WTC11 (cell line): ENCODE measurements at regions not wholly inside any gene's neighbourhood (a gene's known extent, or its start where the extent isn't known, plus 50 kb on each side); places are given as distances from the start of the nearest gene placed in this dataset.
"Not testable (repeated sequence)": the region's sequence is repeated elsewhere in the genome, so short reads cannot be mapped to it uniquely, and the experiment has no call there.

Source experiments
- ATAC-seq: fragments of 200-7000 bp; cut with Tn5 transposase; 2 replicates; pipeline ENCODE4 v1.10.0; 2021; ENCODE audit warnings: mild to moderate bottlenecking, moderate library complexity
- CTCF ChIA-PET: fragments of 300-600 bp; sonication (Branson Sonifier 250); formaldehyde crosslinking; loops from one replicate; lab custom pipeline; 2021; ENCODE audit warnings: antibody characterized with exemption; lab: Charles Lee
- POLR2A ChIA-PET: fragments of 350-600 bp; sonication (Branson Sonifier 250); formaldehyde crosslinking; loops from one replicate; lab custom pipeline; 2021; ENCODE audit warnings: antibody characterized with exemption; lab: Charles Lee
- DNase-seq: peaks from one replicate; pipeline ENCODE4 v3.0.0; 2021; ENCODE audit warnings: low spot score
- H3K27ac Mint-ChIP-seq: 2 replicates; pipeline ENCODE4 v1.8.0; 2021; ENCODE audit warnings: mixed read lengths
- H3K27me3 Mint-ChIP-seq: 2 replicates; pipeline ENCODE4 v1.8.0; 2021; ENCODE audit warnings: low read depth, mild to moderate bottlenecking, moderate library complexity, mixed read lengths
- H3K36me3 Mint-ChIP-seq: 2 replicates; pipeline ENCODE4 v1.8.0; 2021; ENCODE audit warnings: mixed read lengths
- H3K4me1 Mint-ChIP-seq: 2 replicates; pipeline ENCODE4 v1.8.0; 2022; ENCODE audit warnings: mixed read lengths
- H3K4me3 Mint-ChIP-seq: 2 replicates; pipeline ENCODE4 v1.8.0; 2021; ENCODE audit warnings: mild to moderate bottlenecking, moderate library complexity, mixed read lengths
- H3K9me3 Mint-ChIP-seq: 2 replicates; pipeline ENCODE4 v1.8.0; 2021; ENCODE audit warnings: mixed read lengths
- CDX4 ChIP-seq: fragments of 250-450 bp; sonication (Bioruptor Pico); IDR thresholded peaks from 2 replicates; pipeline ENCODE4 v1.9.0; 2021; ENCODE audit warnings: moderate library complexity, mild to moderate bottlenecking, inconsistent platforms, borderline replicate concordance
- CTCF ChIP-seq: fragments of 200-600 bp; IDR thresholded peaks from 2 replicates; pipeline ENCODE4 v1.8.0; 2022; ENCODE audit warnings: antibody characterized with exemption
- E2F5 ChIP-seq: sonication (generic); formaldehyde crosslinking; IDR thresholded peaks from 2 replicates; pipeline ENCODE4 v1.8.1; 2022; ENCODE audit warnings: mild to moderate bottlenecking, moderate library complexity, missing genetic modification reagents
- FOXP4 ChIP-seq: sonication (generic); formaldehyde crosslinking; IDR thresholded peaks from 2 replicates; pipeline ENCODE4 v1.8.0; 2022; ENCODE audit warnings: mild to moderate bottlenecking, missing genetic modification reagents
- GABPB1 ChIP-seq: sonication (generic); formaldehyde crosslinking; IDR thresholded peaks from 2 replicates; pipeline ENCODE4 v1.8.1; 2023; ENCODE audit warnings: mild to moderate bottlenecking, missing genetic modification reagents
- HMGA2 ChIP-seq: fragments of 250-450 bp; sonication (Bioruptor Pico); IDR thresholded peaks from 2 replicates; pipeline ENCODE4 v1.4.0; 2021; ENCODE audit warnings: mild to moderate bottlenecking, moderate library complexity
- JAZF1 ChIP-seq: fragments of 250-450 bp; sonication (Bioruptor Pico); IDR thresholded peaks from 2 replicates; pipeline ENCODE4 v1.9.0; 2021; ENCODE audit warnings: moderate library complexity, mild to moderate bottlenecking, inconsistent platforms
- JUN ChIP-seq: sonication (generic); formaldehyde crosslinking; IDR thresholded peaks from 2 replicates; pipeline ENCODE4 v1.8.0; 2023; ENCODE audit warnings: mild to moderate bottlenecking, missing genetic modification reagents
- NFATC4 ChIP-seq: fragments of 250-450 bp; sonication (Bioruptor Pico); IDR thresholded peaks from 2 replicates; pipeline ENCODE4 v1.9.0; 2021; ENCODE audit warnings: mild to moderate bottlenecking
- NFYB ChIP-seq: sonication (generic); formaldehyde crosslinking; conservative IDR thresholded peaks from 2 replicates; pipeline ENCODE4 v1.8.0; 2022; ENCODE audit warnings: low read depth, missing genetic modification reagents
- OVOL2 ChIP-seq: fragments of 250-450 bp; sonication (Bioruptor Pico); IDR thresholded peaks from 2 replicates; pipeline ENCODE4 v1.9.0; 2021; ENCODE audit warnings: mild to moderate bottlenecking, borderline replicate concordance
- SOX15 ChIP-seq: fragments of 250-450 bp; sonication (Bioruptor Pico); IDR thresholded peaks from 2 replicates; pipeline ENCODE4 v1.9.0; 2021; ENCODE audit warnings: mild to moderate bottlenecking
- STAT6 ChIP-seq: sonication (generic); formaldehyde crosslinking; conservative IDR thresholded peaks from 2 replicates; pipeline ENCODE4 v1.8.1; 2023; ENCODE audit warnings: mild to moderate bottlenecking, low read depth, missing genetic modification reagents, moderate library complexity
- TCF7 ChIP-seq: sonication (generic); formaldehyde crosslinking; IDR thresholded peaks from 2 replicates; pipeline ENCODE4 v1.8.0; 2022; ENCODE audit warnings: mild to moderate bottlenecking, low read depth, missing genetic modification reagents, moderate library complexity
- ZBTB43 ChIP-seq: sonication (generic); formaldehyde crosslinking; IDR thresholded peaks from 2 replicates; pipeline ENCODE4 v1.8.1; 2023; ENCODE audit warnings: mild to moderate bottlenecking, missing genetic modification reagents
- ZNF121 ChIP-seq: sonication (generic); formaldehyde crosslinking; IDR thresholded peaks from 2 replicates; pipeline ENCODE4 v1.8.0; 2023; ENCODE audit warnings: missing genetic modification reagents
- ZNF138 ChIP-seq: sonication (generic); formaldehyde crosslinking; conservative IDR thresholded peaks from 2 replicates; pipeline ENCODE4 v1.8.1; 2022; ENCODE audit warnings: mild to moderate bottlenecking, moderate library complexity, missing genetic modification reagents
- ZNF219 ChIP-seq: sonication (generic); formaldehyde crosslinking; IDR thresholded peaks from 2 replicates; pipeline ENCODE4 v1.8.0; 2023; ENCODE audit warnings: missing genetic modification reagents, mild to moderate bottlenecking, borderline replicate concordance
- ZNF281 ChIP-seq: sonication (generic); formaldehyde crosslinking; IDR thresholded peaks from 2 replicates; pipeline ENCODE4 v1.8.0; 2023; ENCODE audit warnings: mild to moderate bottlenecking, missing genetic modification reagents
- ZNF396 ChIP-seq: fragments of 250-450 bp; sonication (Bioruptor Pico); IDR thresholded peaks from 2 replicates; pipeline ENCODE4 v1.8.0; 2021; ENCODE audit warnings: mild to moderate bottlenecking, moderate library complexity, borderline replicate concordance
- ZNF423 ChIP-seq: fragments of 250-450 bp; sonication (Bioruptor Pico); IDR thresholded peaks from 2 replicates; pipeline ENCODE4 v2.1.2; 2022; ENCODE audit warnings: mild to moderate bottlenecking, moderate library complexity

- no peak for TF ChIP-seq STAT6 (CRISPR knock-in tag)
- TF ChIP-seq TCF7 (CRISPR knock-in tag): no peak
- TF ChIP-seq NFYB: no peak
- no peak for TF ChIP-seq CDX4 (CRISPR knock-in tag)
These were observed 70.2 kb upstream of the MUCL1 start (continued) for GRCh38 chr12:54784115-54784514.

GRCh38 chr12:54777031-54777430, 77.3 kb upstream of the MUCL1 start:
- H3K27ac Mint-ChIP-seq, ATAC-seq, H3K4me1 Mint-ChIP-seq, DNase-seq, CTCF ChIA-PET, H3K4me3 Mint-ChIP-seq, POLR2A ChIA-PET: not testable (repeated sequence)
- Mint-ChIP-seq H3K36me3 (peaks cover 15% of the 10 kb centered on the region), H3K27me3 (peaks cover 29% of the 10 kb centered on the region), H3K9me3 (peaks cover 53% of the 10 kb centered on the region)

- Mint-ChIP-seq H3K9me3 (peaks cover 33% of the 10 kb centered on the region), H3K4me3 (no peak overlapping the region), H3K27me3 (peaks cover 17% of the 10 kb centered on the region), H3K4me1 (no peaks in the 10 kb centered on the region), H3K27ac (no peak overlapping the region), H3K36me3 (peaks cover 10% of the 10 kb centered on the region)
- POLR2A ChIA-PET: no interaction called here
- no peak for ATAC-seq
- no peak for DNase-seq
- CTCF ChIA-PET: interaction anchor here (1.0 to 1.5 kb wide), 2 partner anchors 115 to 184 kb away, joined by 3 read pairs; no protein-coding TSS in a partner anchor
- TF ChIP-seq FOXP4 (CRISPR knock-in tag) (no peak), GABPB1 (CRISPR knock-in tag) (no peak), JAZF1 (CRISPR knock-in tag) (no peak), ZNF281 (CRISPR knock-in tag) (no peak), JUN (CRISPR knock-in tag) (no peak), ZNF396 (CRISPR knock-in tag) (no peak), ZNF423 (no peak), ZBTB43 (CRISPR knock-in tag) (no peak), SOX15 (CRISPR knock-in tag) (no peak), OVOL2 (CRISPR knock-in tag) (no peak), E2F5 (CRISPR knock-in tag) (no peak), NFATC4 (CRISPR knock-in tag) (no peak), ZNF219 (CRISPR knock-in tag) (no peak), ZNF121 (no peak), HMGA2 (CRISPR knock-in tag) (no peak), ZNF138 (CRISPR knock-in tag) (no peak), CTCF (no peak)
These were observed 80.7 kb upstream of the MUCL1 start for GRCh38 chr12:54773593-54773992.
